ENCODE measurements at regions not wholly inside any gene's neighbourhood (a gene's known extent, or its start where the extent isn't known, plus 50 kb on each side); places are given as distances from the start of the nearest gene placed in this dataset.
A peak's percentile ranks its signal among the peaks of the same experiment; 100 is the strongest.

DNA sequence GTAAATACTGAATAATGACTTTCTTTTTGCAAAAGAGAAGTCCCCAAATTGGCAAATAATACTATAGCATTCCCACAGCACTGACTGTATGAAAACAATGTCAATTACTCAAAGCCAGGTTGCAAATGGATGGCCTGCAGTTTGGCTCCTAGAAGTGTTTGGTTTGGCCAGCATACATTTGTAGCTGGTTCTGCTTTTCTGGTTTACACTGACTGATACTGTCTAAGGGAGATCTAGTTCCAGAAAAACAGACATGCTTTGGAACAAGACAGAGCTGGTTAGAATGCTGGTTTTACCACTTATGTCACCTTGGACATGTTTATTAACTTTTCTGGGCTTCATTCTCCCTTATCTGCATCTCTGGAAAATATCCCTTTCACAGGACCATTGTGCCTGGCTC lies 81.5 kb upstream of the TRPM3 start:
- no peaks in the 10 kb centered on the region for H3K27me3 ChIP-seq (ENCODE audit: control insufficient read depth, insufficient read depth, low read length)
- no peak overlapping the region for H3K9ac ChIP-seq (ENCODE audit: low read depth, low read length)
- H3K4me3 ChIP-seq (ENCODE audit: low read depth, low read length), result no peak overlapping the region
- H3K4me1 ChIP-seq (ENCODE audit: control insufficient read depth, insufficient read depth, low read length), result no peaks in the 10 kb centered on the region
- H3K36me3 ChIP-seq (ENCODE audit: control insufficient read depth, insufficient read depth, low read length), result no peaks in the 10 kb centered on the region
- H3K9me3 ChIP-seq (ENCODE audit: control insufficient read depth, insufficient read depth, low read length), result peaks cover 3% of the 10 kb centered on the region; the same call in 1 of the 2 replicates
- H3K27ac ChIP-seq (ENCODE audit: low read depth, low read length), result no peak overlapping the region

DNA sequence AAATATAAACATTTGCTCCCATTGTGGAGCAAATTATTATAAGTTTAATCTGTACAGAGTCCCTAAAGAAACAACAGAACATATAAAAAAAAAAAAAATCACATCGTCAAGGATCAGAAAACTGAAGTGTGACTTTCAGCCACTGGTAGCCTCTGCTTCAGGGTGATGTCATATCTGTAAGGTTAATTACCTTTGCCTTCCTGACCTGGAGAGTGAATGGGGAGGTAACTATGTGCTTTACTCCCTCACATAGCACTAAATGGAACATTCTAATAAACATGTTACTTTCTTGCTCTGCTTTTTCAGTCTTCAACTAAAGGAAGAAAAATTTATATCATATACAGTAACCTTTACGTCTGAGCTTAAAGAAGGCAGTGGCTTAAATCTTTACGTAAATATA lies 70.3 kb upstream of the TRPM3 start:
- Histone ChIP-seq H3K4me3 (ENCODE audit: low read depth, low read length) (no peak overlapping the region), H3K27me3 (ENCODE audit: control insufficient read depth, insufficient read depth, low read length) (no peaks in the 10 kb centered on the region), H3K9me3 (ENCODE audit: control insufficient read depth, insufficient read depth, low read length) (no peaks in the 10 kb centered on the region), H3K9ac (ENCODE audit: low read depth, low read length) (no peak overlapping the region), H3K4me1 (ENCODE audit: control insufficient read depth, insufficient read depth, low read length) (no peaks in the 10 kb centered on the region), H3K27ac (ENCODE audit: low read depth, low read length) (no peak overlapping the region), H3K36me3 (ENCODE audit: control insufficient read depth, insufficient read depth, low read length) (no peaks in the 10 kb centered on the region)

DNA sequence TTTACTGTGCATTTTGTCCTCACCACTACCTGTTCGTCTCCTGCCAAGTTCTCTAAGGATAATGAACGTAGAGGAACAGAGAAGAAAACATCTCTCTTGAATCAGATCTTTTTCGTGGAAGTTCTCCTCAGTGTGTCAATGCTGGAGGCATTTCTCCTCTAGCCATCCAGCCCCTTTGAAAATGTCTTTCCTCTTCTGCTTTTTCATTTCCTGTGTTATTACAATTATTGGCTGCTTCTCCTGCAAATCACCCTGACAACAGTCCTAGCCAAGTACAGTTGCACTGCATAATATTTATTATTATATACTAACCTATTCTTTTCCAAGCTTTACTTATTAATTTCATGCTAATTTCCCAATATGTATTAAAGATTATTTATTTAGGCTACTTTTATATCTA lies 61.8 kb upstream of the TRPM3 start:
- no peak overlapping the region for H3K4me3 ChIP-seq (ENCODE audit: low read depth, low read length)
- H3K27me3 ChIP-seq (ENCODE audit: control insufficient read depth, insufficient read depth, low read length), result no peaks in the 10 kb centered on the region
- H3K4me1 ChIP-seq (ENCODE audit: control insufficient read depth, insufficient read depth, low read length), result no peaks in the 10 kb centered on the region
- no peak overlapping the region for H3K9ac ChIP-seq (ENCODE audit: low read depth, low read length)
- H3K27ac ChIP-seq (ENCODE audit: low read depth, low read length), result no peak overlapping the region
- H3K36me3 ChIP-seq (ENCODE audit: control insufficient read depth, insufficient read depth, low read length), result no peaks in the 10 kb centered on the region
- H3K9me3 ChIP-seq (ENCODE audit: control insufficient read depth, insufficient read depth, low read length), result no peaks in the 10 kb centered on the region

GRCh38 chr9:71179183-71179582 lies 57.8 kb upstream of the TRPM3 start:
- H3K27ac ChIP-seq (ENCODE audit: low read depth, low read length), result no peak overlapping the region
- H3K4me1 ChIP-seq (ENCODE audit: control insufficient read depth, insufficient read depth, low read length), result no peaks in the 10 kb centered on the region
- H3K9me3 ChIP-seq (ENCODE audit: control insufficient read depth, insufficient read depth, low read length), result no peaks in the 10 kb centered on the region
- no peaks in the 10 kb centered on the region for H3K27me3 ChIP-seq (ENCODE audit: control insufficient read depth, insufficient read depth, low read length)
- H3K4me3 ChIP-seq (ENCODE audit: low read depth, low read length), result no peak overlapping the region
- H3K9ac ChIP-seq (ENCODE audit: low read depth, low read length), result no peak overlapping the region
- H3K36me3 ChIP-seq (ENCODE audit: control insufficient read depth, insufficient read depth, low read length), result no peaks in the 10 kb centered on the region

DNA sequence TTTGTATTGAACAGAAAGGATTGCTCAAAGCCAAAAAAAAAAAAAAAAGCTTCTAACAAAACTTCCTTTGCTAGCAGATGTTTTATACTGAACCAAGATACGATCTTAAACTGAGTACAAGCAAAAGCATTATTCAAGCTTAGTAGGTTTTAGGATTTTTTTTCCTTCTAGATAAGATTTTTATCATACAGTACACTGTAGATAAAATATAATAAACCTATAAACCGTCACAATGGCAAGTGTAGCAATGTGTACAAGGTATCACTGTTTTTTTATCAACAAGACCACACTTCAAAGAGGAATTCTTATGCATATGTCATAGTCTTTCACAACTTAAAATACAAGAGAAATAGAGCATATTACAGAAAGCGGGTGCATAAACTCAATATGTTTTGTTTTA lies 56.5 kb upstream of the TRPM3 start:
- 0 out of 2 replicates have a peak, but pooled peaks cover 5% of the 10 kb centered on the region for H3K4me1 ChIP-seq (ENCODE audit: control insufficient read depth, insufficient read depth, low read length)
- no peaks in the 10 kb centered on the region for H3K9me3 ChIP-seq (ENCODE audit: control insufficient read depth, insufficient read depth, low read length)
- no peak overlapping the region for H3K27ac ChIP-seq (ENCODE audit: low read depth, low read length)
- H3K4me3 ChIP-seq (ENCODE audit: low read depth, low read length), result no peak overlapping the region
- H3K36me3 ChIP-seq (ENCODE audit: control insufficient read depth, insufficient read depth, low read length), result no peaks in the 10 kb centered on the region
- H3K9ac ChIP-seq (ENCODE audit: low read depth, low read length), result no peak overlapping the region
- no peaks in the 10 kb centered on the region for H3K27me3 ChIP-seq (ENCODE audit: control insufficient read depth, insufficient read depth, low read length)

GRCh38 chr9:71171517-71171916 lies 50.1 kb upstream of the TRPM3 start:
- Histone ChIP-seq H3K4me1 (ENCODE audit: control insufficient read depth, insufficient read depth, low read length) (peaks cover 26% of the 10 kb centered on the region), H3K9ac (ENCODE audit: low read depth, low read length) (no peak overlapping the region), H3K36me3 (ENCODE audit: control insufficient read depth, insufficient read depth, low read length) (no peaks in the 10 kb centered on the region), H3K27ac (ENCODE audit: low read depth, low read length) (peak overlapping the region; percentile 80), H3K9me3 (ENCODE audit: control insufficient read depth, insufficient read depth, low read length) (no peaks in the 10 kb centered on the region), H3K4me3 (ENCODE audit: low read depth, low read length) (no peak overlapping the region), H3K27me3 (ENCODE audit: control insufficient read depth, insufficient read depth, low read length) (no peaks in the 10 kb centered on the region)
